ENCODE measurements at regions not wholly inside any gene's neighbourhood (a gene's known extent, or its start where the extent isn't known, plus 50 kb on each side); places are given as distances from the start of the nearest gene placed in this dataset.

DNA sequence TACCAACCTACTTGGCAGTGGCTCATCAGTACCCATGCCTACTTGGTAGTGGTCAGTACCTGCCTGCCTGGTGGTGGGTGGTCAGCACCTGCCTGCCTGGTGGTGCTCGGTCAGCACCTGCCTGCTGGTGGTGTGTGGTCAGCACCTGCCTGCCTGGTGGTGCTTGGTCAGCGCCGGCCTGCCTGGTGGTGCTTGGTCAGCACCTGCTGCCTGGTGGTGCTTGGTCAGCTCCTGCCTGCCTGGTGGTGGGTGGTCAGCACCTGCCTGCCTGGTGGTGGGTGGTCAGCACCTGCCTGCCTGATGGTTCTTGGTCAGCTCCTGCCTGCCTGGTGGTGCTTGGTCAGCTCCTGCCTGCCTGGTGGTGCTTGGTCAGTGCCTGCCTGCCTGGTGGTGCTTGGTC lies 329.6 kb downstream of the RRAGC start:
- H3K4me3 ChIP-seq (ENCODE audit: low read depth, low read length): no peak overlapping the region
- TF ChIP-seq, protein P1, sequence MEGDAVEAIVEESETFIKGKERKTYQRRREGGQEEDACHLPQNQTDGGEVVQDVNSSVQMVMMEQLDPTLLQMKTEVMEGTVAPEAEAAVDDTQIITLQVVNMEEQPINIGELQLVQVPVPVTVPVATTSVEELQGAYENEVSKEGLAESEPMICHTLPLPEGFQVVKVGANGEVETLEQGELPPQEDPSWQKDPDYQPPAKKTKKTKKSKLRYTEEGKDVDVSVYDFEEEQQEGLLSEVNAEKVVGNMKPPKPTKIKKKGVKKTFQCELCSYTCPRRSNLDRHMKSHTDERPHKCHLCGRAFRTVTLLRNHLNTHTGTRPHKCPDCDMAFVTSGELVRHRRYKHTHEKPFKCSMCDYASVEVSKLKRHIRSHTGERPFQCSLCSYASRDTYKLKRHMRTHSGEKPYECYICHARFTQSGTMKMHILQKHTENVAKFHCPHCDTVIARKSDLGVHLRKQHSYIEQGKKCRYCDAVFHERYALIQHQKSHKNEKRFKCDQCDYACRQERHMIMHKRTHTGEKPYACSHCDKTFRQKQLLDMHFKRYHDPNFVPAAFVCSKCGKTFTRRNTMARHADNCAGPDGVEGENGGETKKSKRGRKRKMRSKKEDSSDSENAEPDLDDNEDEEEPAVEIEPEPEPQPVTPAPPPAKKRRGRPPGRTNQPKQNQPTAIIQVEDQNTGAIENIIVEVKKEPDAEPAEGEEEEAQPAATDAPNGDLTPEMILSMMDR (conservative IDR thresholded peaks at IDR 0.05; ENCODE audit: low read depth, low read length): no peak
- no peak for DNase-seq (ENCODE audit: low read depth)

DNA sequence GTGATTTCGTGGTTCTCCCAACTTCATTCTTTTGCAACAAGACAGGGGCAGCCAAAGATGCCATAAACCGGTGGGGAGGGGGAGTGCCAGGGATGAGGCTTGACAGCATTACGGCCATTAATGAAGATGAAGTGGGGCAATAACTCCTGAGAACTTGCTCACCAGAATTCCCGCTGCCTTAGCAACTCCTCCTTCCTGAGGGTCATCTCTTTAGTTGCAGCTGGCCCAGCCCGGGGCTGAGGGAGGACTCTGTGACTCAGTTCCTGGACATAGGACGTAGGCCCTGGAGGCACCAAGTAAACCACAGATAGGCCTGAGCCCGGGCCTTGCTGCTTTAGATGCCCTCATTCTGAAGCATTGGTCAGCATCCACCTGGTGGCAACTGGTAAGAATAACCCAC lies 330.2 kb downstream of the RRAGC start:
- TF ChIP-seq, protein P1 (conservative IDR thresholded peaks at IDR 0.05; ENCODE audit: low read depth, low read length): no peak
- DNase-seq (ENCODE audit: low read depth): no peak
- H3K4me3 ChIP-seq (ENCODE audit: low read depth, low read length): no peak overlapping the region

DNA sequence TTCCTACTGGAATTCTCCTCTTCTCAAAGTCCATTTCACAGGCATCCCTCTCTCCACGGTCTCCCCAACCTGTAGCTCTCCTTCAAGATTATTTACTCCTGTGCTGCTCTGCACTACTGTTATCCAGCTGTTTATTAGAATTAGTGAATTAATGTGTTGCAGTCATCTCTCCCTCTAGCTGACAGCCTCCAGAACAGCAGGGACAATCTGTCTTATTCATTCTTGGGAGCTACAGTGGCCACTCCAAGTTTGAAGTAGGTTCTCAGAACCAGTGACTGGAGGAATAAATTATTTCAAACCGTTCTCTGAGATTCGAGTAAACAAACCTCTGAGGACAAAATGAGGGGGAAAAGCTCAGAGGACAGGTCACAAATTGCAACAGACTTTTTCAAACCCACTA lies 330.9 kb downstream of the RRAGC start:
- DNase-seq (ENCODE audit: low read depth): peak; percentile 5
- H3K4me3 ChIP-seq (ENCODE audit: low read depth, low read length): no peak overlapping the region
- TF ChIP-seq, protein P1 (conservative IDR thresholded peaks at IDR 0.05; ENCODE audit: low read depth, low read length): peak; percentile 21

DNA sequence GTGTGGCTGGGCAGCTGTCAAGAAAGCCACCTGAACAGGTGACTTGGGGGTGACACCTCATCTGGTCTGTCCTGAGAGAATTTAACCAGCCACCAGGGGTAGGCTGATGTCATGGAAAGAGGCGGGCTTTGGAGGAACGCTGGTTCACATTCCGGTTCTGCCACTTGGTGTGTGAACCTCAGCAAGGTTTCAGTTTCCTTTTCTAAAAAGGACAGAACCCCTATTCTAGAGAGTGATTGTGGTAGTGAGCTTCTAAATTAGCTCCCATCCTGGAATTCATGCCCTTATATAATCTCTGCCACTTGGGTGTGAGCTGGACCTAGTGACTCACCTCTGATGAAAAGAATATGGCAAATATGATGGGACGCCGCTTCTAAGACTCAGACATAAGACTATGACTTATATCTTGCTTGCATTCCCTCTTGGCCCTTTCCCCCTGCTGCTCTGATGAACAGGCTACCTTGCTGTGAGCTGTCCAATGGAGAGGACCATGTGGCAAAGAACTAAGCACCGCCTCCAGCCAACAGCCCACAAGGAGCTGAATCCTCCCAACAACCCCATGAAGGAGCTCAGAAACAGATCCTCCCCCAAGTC lies 332.1 kb downstream of the RRAGC start:
- no peak overlapping the region for H3K4me3 ChIP-seq (ENCODE audit: low read depth, low read length)

DNA sequence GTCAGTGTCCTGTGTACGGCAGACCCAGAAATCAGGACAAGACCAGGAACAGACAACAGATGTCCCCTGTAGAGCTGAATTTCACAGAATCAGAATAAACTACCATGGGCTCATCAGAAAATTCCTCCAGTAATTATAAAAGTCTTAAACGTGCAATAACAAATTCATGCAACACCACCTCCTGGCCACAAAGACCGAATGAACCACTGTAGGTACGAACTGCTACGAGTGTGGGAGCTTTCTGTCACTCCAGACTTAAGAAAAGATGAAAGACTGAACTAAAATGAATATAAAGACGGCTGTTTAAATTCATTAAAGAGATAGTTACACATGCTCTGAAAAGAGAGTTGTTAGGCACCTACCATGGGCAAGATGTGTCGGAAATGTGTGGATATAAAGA lies 333.5 kb downstream of the RRAGC start:
- no peak overlapping the region for H3K4me3 ChIP-seq (ENCODE audit: low read depth, low read length)
- peak; percentile 4 for DNase-seq (ENCODE audit: low read depth)
- TF ChIP-seq, protein P1 (conservative IDR thresholded peaks at IDR 0.05; ENCODE audit: low read depth, low read length): no peak

More for the DNA sequence above, 332.1 kb downstream of the RRAGC start:
- no peak for DNase-seq (ENCODE audit: low read depth)
- TF ChIP-seq, protein P1 (conservative IDR thresholded peaks at IDR 0.05; ENCODE audit: low read depth, low read length): no peak

DNA sequence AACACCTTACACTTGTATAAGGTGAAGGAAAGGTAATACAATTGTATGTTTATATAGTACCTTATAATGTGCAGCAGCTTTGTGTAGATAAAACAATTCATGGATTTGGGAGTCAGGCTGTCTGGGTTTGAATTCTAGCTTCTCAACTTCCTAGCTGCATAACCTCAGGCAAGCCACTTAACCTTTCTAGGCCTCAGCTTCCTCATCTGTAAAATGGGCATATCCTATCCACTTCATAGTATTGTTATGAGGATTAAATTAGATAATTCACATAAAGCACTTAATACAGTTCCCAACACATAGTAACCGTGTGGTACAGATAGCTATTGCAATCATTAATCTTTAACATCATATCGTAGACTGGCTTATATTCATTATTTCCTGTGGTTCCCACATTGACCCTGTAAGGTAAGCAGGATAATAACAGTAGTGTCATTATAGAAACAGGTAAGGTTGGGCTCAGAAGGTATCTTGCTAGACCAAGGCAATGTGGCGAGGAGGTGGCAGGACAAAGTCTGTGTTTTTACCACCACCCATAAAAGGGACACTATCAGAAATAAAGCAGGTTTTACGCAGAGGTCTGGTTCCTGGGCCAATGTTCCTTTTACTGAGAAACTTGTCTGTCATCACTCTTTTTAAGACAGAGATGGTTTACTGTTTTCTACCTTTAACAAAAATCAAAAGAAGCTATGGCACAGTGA lies 334.1 kb downstream of the RRAGC start:
- no peak overlapping the region for H3K4me3 ChIP-seq (ENCODE audit: low read depth, low read length)
- TF ChIP-seq, protein P1 (conservative IDR thresholded peaks at IDR 0.05; ENCODE audit: low read depth, low read length): no peak
- DNase-seq (ENCODE audit: low read depth): no peak
